PC-3 (cell line): ENCODE measurements at regions not wholly inside any gene's neighbourhood (a gene's known extent, or its start where the extent isn't known, plus 50 kb on each side); places are given as distances from the start of the nearest gene placed in this dataset.

Source experiments
- ATAC-seq: fragments of 200-7000 bp; cut with Tn5 transposase; 2 replicates; pipeline ENCODE4 v1.9.1; 2020; ENCODE audit warnings: mild to moderate bottlenecking, moderate library complexity
- BruUV-seq: library from RNA; stranded (reverse); fragments of 400-500 nt; replicated peaks from 2 replicates; lab custom pipeline; 2021; lab: Mats Ljungman, UMichigan
- CTCF ChIA-PET: fragments of 300-600 bp; sonication (Branson Sonifier 250); formaldehyde crosslinking; loops from one replicate; lab custom pipeline; 2022; ENCODE audit warnings: antibody characterized with exemption; lab: Charles Lee
- POLR2A ChIA-PET: fragments of 300-600 bp; sonication (Branson Sonifier 250); formaldehyde crosslinking; loops from one replicate; lab custom pipeline; 2022; ENCODE audit warnings: antibody characterized with exemption; ENCODE audit not compliant: unreplicated experiment; lab: Charles Lee
- DNase-seq: peaks from one replicate; pipeline ENCODE4 v3.0.0-alpha.2; 2015
- H2AFZ ChIP-seq: fragments of 300-600 bp; sonication (generic); 2 replicates; pipeline ENCODE4 v1.6.0; 2016; ENCODE audit warnings: antibody characterized with exemption, low read length
- H3F3A ChIP-seq: fragments of 300-600 bp; sonication (generic); one replicate; pipeline ENCODE4 v1.6.0; 2017; ENCODE audit warnings: antibody characterized with exemption, low read length, control low read depth, mild to moderate bottlenecking; ENCODE audit not compliant: unreplicated experiment
- H3K27ac ChIP-seq: fragments of 300-600 bp; sonication (generic); 2 replicates; pipeline ENCODE4 v1.5.1; 2016; ENCODE audit warnings: mild to moderate bottlenecking, low read length
- H3K27me3 ChIP-seq: fragments of 300-600 bp; sonication (generic); 2 replicates; pipeline ENCODE4 v1.6.1; 2016; ENCODE audit warnings: low read length, mixed read lengths
- H3K36me3 ChIP-seq: fragments of 300-600 bp; sonication (generic); 2 replicates; pipeline ENCODE4 v1.6.1; 2016; ENCODE audit warnings: low read depth, mixed run types, low read length, mixed read lengths
- H3K4me1 ChIP-seq: fragments of 300-600 bp; sonication (generic); 2 replicates; pipeline ENCODE4 v1.5.1; 2016; ENCODE audit warnings: low read length; ENCODE audit not compliant: insufficient read depth
- H3K4me2 ChIP-seq: fragments of 300-600 bp; sonication (generic); 2 replicates; pipeline ENCODE4 v1.6.0; 2016; ENCODE audit warnings: low read length
- H3K4me3 ChIP-seq: fragments of 300-600 bp; sonication (generic); 2 replicates; pipeline ENCODE4 v1.5.1; 2016; ENCODE audit warnings: mild to moderate bottlenecking, low read length, mixed read lengths
- H3K79me2 ChIP-seq: fragments of 300-600 bp; sonication (generic); 2 replicates; pipeline ENCODE4 v1.6.1; 2017; ENCODE audit warnings: low read length, mixed read lengths
- H3K9ac ChIP-seq: fragments of 300-600 bp; sonication (generic); 2 replicates; pipeline ENCODE4 v1.6.0; 2016; ENCODE audit warnings: mild to moderate bottlenecking, low read length
- H3K9me2 ChIP-seq: fragments of 300-600 bp; sonication (generic); replicated peaks from 2 replicates; pipeline ENCODE4 v1.6.1; 2016; ENCODE audit warnings: mixed run types, low read length, mixed read lengths
- H3K9me3 ChIP-seq: fragments of 300-600 bp; sonication (generic); 2 replicates; pipeline ENCODE4 v1.6.1; 2016; ENCODE audit warnings: low read length, mixed read lengths
- H4K20me1 ChIP-seq: fragments of 300-600 bp; sonication (generic); 2 replicates; pipeline ENCODE4 v1.6.1; 2016; ENCODE audit warnings: low read length, mixed read lengths
- CTCF ChIP-seq: fragments of 300-600 bp; sonication (generic); conservative IDR thresholded peaks from 2 replicates; pipeline ENCODE4 v1.5.1; 2017; ENCODE audit warnings: antibody characterized with exemption, low read depth, mild to moderate bottlenecking, low read length
- EZH2 ChIP-seq: fragments of 300-600 bp; sonication (generic); IDR thresholded peaks from one replicate; pipeline ENCODE4 v1.6.1; 2017; ENCODE audit warnings: antibody characterized with exemption, mild to moderate bottlenecking, low read length; ENCODE audit not compliant: unreplicated experiment
- EZH2phosphoT487 ChIP-seq: fragments of 300-600 bp; sonication (generic); IDR thresholded peaks from 2 replicates; pipeline ENCODE4 v1.6.1; 2018; ENCODE audit warnings: mild to moderate bottlenecking, antibody characterized with exemption, low read length, borderline replicate concordance
- intact Hi-C: fragments of 100-400 bp; cut with micrococcal nuclease; formaldehyde crosslinking; loops from 2 replicates; pipeline ENCODE4 v1.9.0; 2023

GRCh38 chr11:134633276-134633675 is 221.2 kb upstream of the B3GAT1 start:
- H3K36me3 ChIP-seq: no peaks in the 10 kb centered on the region
- TF ChIP-seq EZH2phosphoT487: no peak
- TF ChIP-seq CTCF: no peak
- no peak for TF ChIP-seq EZH2
- peaks cover 80% of the 10 kb centered on the region for H3K27me3 ChIP-seq
- H3K79me2 ChIP-seq: no peaks in the 10 kb centered on the region
- ChIA-PET CTCF (no interaction called here), POLR2A (no interaction called here)
- no peak overlapping the region for H3K4me2 ChIP-seq
- H3K9me2 ChIP-seq: no peaks in the 10 kb centered on the region
- intact Hi-C loops: no loop called here
- H3K4me1 ChIP-seq: no peaks in the 10 kb centered on the region
- no peaks in the 10 kb centered on the region for H3F3A ChIP-seq
- no peak overlapping the region for H2AFZ ChIP-seq
- no peaks in the 10 kb centered on the region for H4K20me1 ChIP-seq
- no peak overlapping the region for H3K9ac ChIP-seq
- no peak for ATAC-seq
- DNase-seq: no peak
- 0 out of 2 replicates have a peak, but pooled peaks cover 8% of the 10 kb centered on the region for H3K9me3 ChIP-seq
- no peak overlapping the region for H3K4me3 ChIP-seq
- BruUV-seq: no TSS peak
- H3K27ac ChIP-seq: no peak overlapping the region

GRCh38 chr11:134632347-134633119 is 220.5 kb upstream of the B3GAT1 start:
- TF ChIP-seq EZH2phosphoT487: no peak
- TF ChIP-seq CTCF: no peak
- no peak for TF ChIP-seq EZH2

GRCh38 chr11:134630861-134631260 is 218.8 kb upstream of the B3GAT1 start:
- CTCF ChIA-PET: no interaction called here
- intact Hi-C loops: no loop called here
- H3F3A ChIP-seq: no peaks in the 10 kb centered on the region

More at GRCh38 chr11:134632347-134633119, 220.5 kb upstream of the B3GAT1 start:
- no peaks in the 10 kb centered on the region for H3K9me2 ChIP-seq
- ATAC-seq (no peak), DNase-seq (no peak)
- intact Hi-C loops: no loop called here
- ChIA-PET POLR2A (no interaction called here), CTCF (no interaction called here)
- no TSS peak for BruUV-seq
- no peaks in the 10 kb centered on the region for H4K20me1 ChIP-seq
- H3K4me1 ChIP-seq: no peaks in the 10 kb centered on the region
- H3K4me2 ChIP-seq: no peak overlapping the region
- H3K4me3 ChIP-seq: no peak overlapping the region
- H2AFZ ChIP-seq: no peak overlapping the region
- peaks cover 80% of the 10 kb centered on the region for H3K27me3 ChIP-seq
- H3K9me3 ChIP-seq: 0 out of 2 replicates have a peak, but pooled peaks cover 8% of the 10 kb centered on the region
- no peak overlapping the region for H3K9ac ChIP-seq
- H3K79me2 ChIP-seq: no peaks in the 10 kb centered on the region
- no peak overlapping the region for H3K27ac ChIP-seq
- no peaks in the 10 kb centered on the region for H3K36me3 ChIP-seq
- no peaks in the 10 kb centered on the region for H3F3A ChIP-seq

More at GRCh38 chr11:134630861-134631260, 218.8 kb upstream of the B3GAT1 start:
- ATAC-seq (no peak), DNase-seq (no peak)
- TF ChIP-seq EZH2phosphoT487: no peak
- TF ChIP-seq EZH2: no peak
- no peak for TF ChIP-seq CTCF
- Histone ChIP-seq H3K9ac (no peak overlapping the region), H3K4me2 (no peak overlapping the region), H3K27ac (no peak overlapping the region), H3K27me3 (peaks cover 73% of the 10 kb centered on the region), H3K9me2 (no peaks in the 10 kb centered on the region), H4K20me1 (no peaks in the 10 kb centered on the region), H3K79me2 (no peaks in the 10 kb centered on the region), H2AFZ (no peak overlapping the region), H3K4me3 (no peak overlapping the region), H3K4me1 (no peaks in the 10 kb centered on the region), H3K36me3 (no peaks in the 10 kb centered on the region), H3K9me3 (0 out of 2 replicates have a peak, but pooled peaks cover 8% of the 10 kb centered on the region)
- POLR2A ChIA-PET: no interaction called here
- no TSS peak for BruUV-seq
